ENCODE measurements at regions not wholly inside any gene's neighbourhood (a gene's known extent, or its start where the extent isn't known, plus 50 kb on each side); places are given as distances from the start of the nearest gene placed in this dataset.

GRCh38 chr19:31418692-31419430 lies 69.6 kb upstream of the TSHZ3 start:
- no peak for TF ChIP-seq CTCF (conservative IDR thresholded peaks at IDR 0.05)
- no peak for TF ChIP-seq ZFX (IDR thresholded peaks at IDR 0.05)
- no peak overlapping the region for H3K27ac ChIP-seq

- TF ChIP-seq ZFX (IDR thresholded peaks at IDR 0.05) (no peak), CTCF (conservative IDR thresholded peaks at IDR 0.05) (no peak)
- H3K27ac ChIP-seq, result no peak overlapping the region
These were observed 70.7 kb upstream of the TSHZ3 start for GRCh38 chr19:31419871-31420445.

GRCh38 chr19:31421082-31421481 lies 71.8 kb upstream of the TSHZ3 start:
- TF ChIP-seq ZFX (IDR thresholded peaks at IDR 0.05) (no peak), CTCF (conservative IDR thresholded peaks at IDR 0.05) (no peak)
- H3K27ac ChIP-seq, result no peak overlapping the region

- TF ChIP-seq ZFX (IDR thresholded peaks at IDR 0.05), result no peak
- TF ChIP-seq CTCF (conservative IDR thresholded peaks at IDR 0.05), result no peak
- H3K27ac ChIP-seq, result no peak overlapping the region
These were observed 72.6 kb upstream of the TSHZ3 start for GRCh38 chr19:31421856-31422255.

- H3K27ac ChIP-seq, result no peak overlapping the region
- TF ChIP-seq CTCF (conservative IDR thresholded peaks at IDR 0.05) (no peak), ZFX (IDR thresholded peaks at IDR 0.05) (no peak)
These were observed 74.7 kb upstream of the TSHZ3 start for GRCh38 chr19:31423896-31424295.

GRCh38 chr19:31424861-31425620 lies 75.8 kb upstream of the TSHZ3 start:
- TF ChIP-seq ZFX (IDR thresholded peaks at IDR 0.05), result no peak
- TF ChIP-seq CTCF (conservative IDR thresholded peaks at IDR 0.05), result no peak
- H3K27ac ChIP-seq, result no peak overlapping the region

GRCh38 chr19:31427857-31428256 lies 78.6 kb upstream of the TSHZ3 start:
- no peak overlapping the region for H3K27ac ChIP-seq
- TF ChIP-seq ZFX (IDR thresholded peaks at IDR 0.05) (no peak), CTCF (conservative IDR thresholded peaks at IDR 0.05) (no peak)

All from C4-2B (cell line).